A549 (cell line): ENCODE measurements at regions not wholly inside any gene's neighbourhood (a gene's known extent, or its start where the extent isn't known, plus 50 kb on each side); places are given as distances from the start of the nearest gene placed in this dataset.

Experiments
- ESRRA ChIP-seq: fragments of 150-350 bp; IDR thresholded peaks from 2 replicates; pipeline ENCODE4 v1.6.1; 2014; ENCODE audit warnings: mild to moderate bottlenecking, low read length, borderline replicate concordance
- HOXA7 ChIP-seq: fragments of 250-450 bp; sonication (Bioruptor Pico); IDR thresholded peaks from 2 replicates; pipeline ENCODE4 v1.5.0; 2020; ENCODE audit warnings: mild to moderate bottlenecking, moderate library complexity
- JUN ChIP-seq, 2 experiments: fragments of >200 bp; sonication (Bioruptor Twin); formaldehyde crosslinking; IDR thresholded peaks; 2 replicates in 1 of 2; 3 replicates in 1 of 2; pipeline ENCODE4 v1.6.1; 2016 to 2017
- MYC ChIP-seq: IDR thresholded peaks from 2 replicates; pipeline ENCODE4 v1.6.1; 2012; ENCODE audit warnings: mild to moderate bottlenecking, inconsistent platforms, low read length, improper control_type of control experiment, borderline replicate concordance
- RFX5 ChIP-seq: fragments of 450-650 bp; IDR thresholded peaks from 2 replicates; pipeline ENCODE4 v1.7.1; 2014; ENCODE audit warnings: antibody characterized with exemption, mild to moderate bottlenecking, moderate library complexity
- SMC3 ChIP-seq: fragments of >200 bp; sonication (Bioruptor Twin); formaldehyde crosslinking; IDR thresholded peaks from 3 replicates; pipeline ENCODE4 v1.6.1; 2018; ENCODE audit warnings: inconsistent platforms
- TF ChIP-seq, protein P1 (sequence below): fragments of >200 bp; sonication (Bioruptor Twin); formaldehyde crosslinking; IDR thresholded peaks from 3 replicates; pipeline ENCODE4 v1.5.1; 2016

DNA sequence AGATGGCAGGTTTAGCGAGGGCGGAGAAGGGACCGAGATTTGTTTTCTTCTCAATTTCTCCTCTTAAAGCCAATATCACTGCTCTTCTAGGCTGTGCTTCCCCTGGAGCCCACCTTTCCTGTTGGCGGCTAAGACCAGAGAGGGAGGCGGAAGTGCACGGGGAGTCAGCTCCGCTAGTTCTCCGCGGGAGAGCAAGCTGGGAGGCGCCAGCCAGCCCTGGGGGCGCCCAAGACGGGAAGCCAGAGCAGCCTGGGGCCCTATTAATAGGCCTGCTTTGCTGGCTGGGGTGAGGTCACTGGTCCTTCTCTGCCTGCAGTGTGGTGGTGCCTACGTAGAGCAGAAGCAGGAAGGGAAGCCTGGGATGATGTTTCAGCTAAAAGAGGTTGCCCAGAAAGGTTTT is 61.6 kb downstream of the LSM5 start:
- TF ChIP-seq SMC3: no peak
- TF ChIP-seq, protein P1, sequence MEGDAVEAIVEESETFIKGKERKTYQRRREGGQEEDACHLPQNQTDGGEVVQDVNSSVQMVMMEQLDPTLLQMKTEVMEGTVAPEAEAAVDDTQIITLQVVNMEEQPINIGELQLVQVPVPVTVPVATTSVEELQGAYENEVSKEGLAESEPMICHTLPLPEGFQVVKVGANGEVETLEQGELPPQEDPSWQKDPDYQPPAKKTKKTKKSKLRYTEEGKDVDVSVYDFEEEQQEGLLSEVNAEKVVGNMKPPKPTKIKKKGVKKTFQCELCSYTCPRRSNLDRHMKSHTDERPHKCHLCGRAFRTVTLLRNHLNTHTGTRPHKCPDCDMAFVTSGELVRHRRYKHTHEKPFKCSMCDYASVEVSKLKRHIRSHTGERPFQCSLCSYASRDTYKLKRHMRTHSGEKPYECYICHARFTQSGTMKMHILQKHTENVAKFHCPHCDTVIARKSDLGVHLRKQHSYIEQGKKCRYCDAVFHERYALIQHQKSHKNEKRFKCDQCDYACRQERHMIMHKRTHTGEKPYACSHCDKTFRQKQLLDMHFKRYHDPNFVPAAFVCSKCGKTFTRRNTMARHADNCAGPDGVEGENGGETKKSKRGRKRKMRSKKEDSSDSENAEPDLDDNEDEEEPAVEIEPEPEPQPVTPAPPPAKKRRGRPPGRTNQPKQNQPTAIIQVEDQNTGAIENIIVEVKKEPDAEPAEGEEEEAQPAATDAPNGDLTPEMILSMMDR: no peak
- TF ChIP-seq JUN (IDR thresholded peaks at IDR 0.05): no peak
- no peak for TF ChIP-seq HOXA7 (CRISPR knock-in tag)
- no peak for TF ChIP-seq RFX5
- TF ChIP-seq ESRRA: no peak
- TF ChIP-seq MYC: no peak
